NCI-H1105 (cell line): ENCODE measurements at regions not wholly inside any gene's neighbourhood (a gene's known extent, or its start where the extent isn't known, plus 50 kb on each side); places are given as distances from the start of the nearest gene placed in this dataset.

Experiments used
- DNase-seq: peaks from one replicate; lab custom pipeline; 2025; lab: John Stamatoyannopoulos, UW

DNA sequence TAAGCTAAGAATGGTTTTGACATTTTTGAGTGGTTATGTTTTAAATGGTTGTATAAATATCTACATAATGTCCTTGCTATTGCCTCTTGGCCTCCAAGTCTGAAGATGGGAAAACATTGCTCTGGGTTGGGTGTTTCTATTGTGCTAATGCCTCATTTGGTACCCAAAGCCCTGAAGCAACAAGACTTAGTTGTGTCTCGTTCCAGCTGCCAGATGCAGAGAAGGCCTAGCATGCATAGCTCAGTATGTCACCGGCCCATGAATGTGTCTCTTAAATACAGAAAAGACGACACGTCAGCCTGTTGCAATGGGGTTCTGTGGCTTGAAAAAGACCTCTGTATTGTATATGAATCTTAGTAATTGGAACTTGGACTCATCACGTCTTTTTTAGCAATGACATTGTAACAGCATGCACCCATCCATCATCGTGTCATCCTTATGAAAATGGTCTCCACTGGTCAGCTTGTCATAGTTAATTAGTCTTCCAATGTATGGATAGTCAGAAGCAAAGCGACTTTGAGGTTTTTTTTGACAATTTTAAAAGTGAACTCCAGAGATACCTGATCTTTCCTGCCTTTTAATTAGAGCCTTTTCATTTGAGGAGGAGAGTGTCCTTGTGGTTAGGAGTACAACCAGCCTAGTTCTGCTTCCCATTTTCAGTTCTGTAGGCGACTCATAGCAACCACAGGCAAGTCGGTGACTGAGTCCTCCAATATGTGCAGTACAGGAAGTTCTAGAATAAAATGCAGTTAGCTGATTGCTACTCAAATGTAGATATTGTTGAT is 126.4 kb upstream of the GATB start:
- no peak for DNase-seq

DNA sequence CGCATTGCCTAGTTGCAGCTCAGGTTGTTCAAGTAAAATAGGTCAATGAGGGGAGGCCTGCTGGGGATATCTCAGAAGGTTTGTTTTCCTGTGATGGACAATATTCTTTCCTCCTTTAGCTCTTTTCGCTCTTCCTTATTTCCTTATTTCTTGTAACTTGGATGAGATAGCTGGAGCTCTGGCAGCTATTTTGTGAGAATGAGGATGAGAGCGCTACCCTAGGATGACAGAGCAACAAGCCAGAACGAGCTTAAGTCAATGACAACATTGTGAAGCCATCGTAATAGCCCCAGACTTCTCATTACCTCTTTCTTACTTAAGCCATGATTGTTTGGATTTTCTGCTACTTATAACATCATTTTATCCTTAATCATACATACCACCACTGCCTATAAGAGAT is 124.3 kb upstream of the GATB start:
- DNase-seq, result no peak

DNA sequence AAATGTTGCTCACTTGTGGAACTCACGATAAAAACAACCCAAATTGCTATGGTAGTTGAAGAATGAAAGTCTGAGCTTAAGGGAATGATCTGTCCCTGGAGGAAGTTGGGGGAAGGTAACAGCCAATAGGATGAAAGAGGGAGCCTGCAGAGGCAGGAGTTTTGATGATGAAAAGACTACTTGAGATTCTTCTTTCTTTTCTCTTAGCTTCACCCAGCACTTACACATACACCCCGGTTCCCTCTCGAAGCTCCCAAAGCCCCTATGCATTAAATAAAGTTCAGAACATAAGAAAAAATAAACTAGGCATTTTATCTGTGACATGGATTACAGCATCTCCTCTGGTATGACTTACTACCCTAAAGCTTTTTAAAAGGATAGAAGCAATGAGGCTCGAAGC is 122.9 kb upstream of the GATB start:
- no peak for DNase-seq

DNA sequence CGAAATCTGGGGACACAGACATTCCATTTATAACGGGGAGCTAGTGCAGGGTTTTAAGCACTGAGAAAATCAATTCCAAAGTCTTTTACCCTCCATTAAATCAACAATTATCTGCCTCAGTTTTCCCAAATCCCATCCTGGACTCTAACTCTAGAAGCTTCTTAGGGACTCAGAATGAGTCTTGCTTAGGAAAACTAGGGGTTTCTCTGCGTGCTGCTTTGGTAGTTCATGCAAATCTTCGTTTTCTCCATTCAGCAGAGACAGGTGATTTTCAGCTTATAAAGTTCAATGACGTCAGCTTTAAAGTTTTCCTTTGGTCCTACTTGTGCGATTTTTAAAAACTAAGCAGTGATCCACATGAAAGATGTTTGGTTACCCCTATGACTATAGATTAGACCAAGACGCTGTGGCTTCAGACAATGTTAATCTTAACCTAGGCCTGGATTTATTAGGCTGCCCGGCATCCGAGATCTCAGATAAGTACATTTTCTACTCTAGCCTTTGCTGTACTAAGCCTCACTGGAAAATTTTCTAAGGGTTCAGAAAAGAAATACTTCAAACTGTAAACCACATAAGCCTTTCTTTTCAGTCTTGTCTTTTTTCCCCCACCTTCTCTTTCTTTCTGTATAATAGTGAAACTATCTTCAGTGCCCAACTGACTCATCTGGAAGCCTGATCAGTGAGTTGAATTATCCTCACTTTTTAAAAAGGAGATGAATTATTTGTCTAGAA is 121.4 kb upstream of the GATB start:
- DNase-seq, result no peak

DNA sequence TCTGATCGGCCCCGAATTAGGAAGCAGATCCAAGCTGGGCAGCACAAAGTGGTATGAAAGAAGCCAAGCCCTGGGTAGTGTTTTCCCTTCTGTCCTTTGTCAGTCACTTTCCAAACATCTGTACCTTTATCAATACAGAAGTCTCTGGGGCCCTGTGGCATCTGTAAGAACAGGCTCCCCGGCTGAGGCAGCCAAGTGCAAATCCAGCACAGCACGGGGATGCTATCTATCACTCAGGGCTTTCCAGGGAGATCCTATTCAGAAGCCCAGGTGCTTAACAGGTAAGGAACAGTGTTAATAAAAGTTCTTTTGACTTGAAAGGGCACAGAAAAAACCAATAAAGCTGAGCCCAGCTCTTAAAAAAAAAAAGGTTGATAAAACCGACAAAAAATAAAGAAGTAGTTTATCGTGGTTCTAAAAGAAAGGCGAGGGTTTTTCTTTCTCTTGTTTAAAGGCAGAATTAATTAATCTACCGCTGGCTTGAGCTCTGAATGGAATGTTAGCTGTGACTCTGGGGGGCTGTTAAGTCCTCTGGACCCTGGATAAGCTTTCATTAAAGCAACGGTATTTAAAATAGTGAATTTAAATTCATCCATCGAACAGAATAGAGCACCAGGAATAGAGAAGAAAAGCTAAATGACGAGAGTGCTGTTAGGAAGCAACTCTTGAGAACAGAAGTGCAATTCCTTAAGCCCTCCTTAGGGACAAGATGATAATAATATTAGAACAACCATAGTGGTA is 119.1 kb upstream of the GATB start:
- no peak for DNase-seq

DNA sequence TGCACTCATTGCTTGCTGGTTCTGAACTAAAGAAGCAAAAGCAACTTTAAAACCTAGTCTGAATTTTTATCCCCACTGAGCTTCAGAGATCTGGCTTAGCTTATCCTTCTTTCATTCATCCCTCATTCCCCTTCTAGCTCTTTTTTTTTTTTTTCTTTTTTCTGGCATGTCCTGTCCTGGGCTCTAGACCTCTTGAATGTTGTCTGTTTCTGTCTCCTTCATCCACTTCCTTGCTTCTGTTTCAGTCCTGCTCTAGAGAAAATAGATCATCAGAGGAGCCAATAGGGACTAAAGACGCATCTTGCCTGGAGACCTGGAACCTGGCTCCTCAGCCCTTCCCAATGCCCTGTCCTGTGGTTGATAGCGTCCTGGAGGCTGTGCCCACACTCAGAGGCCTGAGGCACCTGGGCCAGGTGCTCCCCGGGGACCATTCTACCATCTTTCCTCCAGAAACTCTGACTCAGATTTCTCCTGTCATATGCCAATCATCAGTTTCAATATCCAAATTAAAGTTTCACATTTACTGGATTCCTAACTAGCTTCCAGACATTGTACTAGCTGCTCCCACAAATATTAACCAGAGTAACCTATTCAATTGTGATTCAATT is 115.7 kb upstream of the GATB start:
- DNase-seq, result no peak

DNA sequence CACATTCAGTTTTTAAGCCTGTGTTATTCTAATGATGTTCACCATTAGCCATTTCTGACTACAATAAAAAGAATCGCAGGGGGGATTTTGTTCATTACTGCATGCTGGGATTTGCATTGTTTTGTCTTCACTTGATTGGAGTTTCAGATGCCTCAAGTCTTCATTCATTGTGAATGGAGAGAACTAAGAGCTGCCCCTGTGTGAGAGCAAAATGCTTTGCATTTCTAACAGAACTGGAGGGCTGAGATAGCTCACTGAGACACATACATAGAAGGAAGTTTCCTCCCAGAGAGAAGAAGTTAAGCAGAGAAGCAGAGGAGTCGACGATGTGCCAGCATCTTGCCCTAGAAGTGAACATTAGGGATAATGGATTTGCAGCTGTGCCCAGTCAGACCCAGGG is 113.5 kb upstream of the GATB start:
- no peak for DNase-seq

DNA sequence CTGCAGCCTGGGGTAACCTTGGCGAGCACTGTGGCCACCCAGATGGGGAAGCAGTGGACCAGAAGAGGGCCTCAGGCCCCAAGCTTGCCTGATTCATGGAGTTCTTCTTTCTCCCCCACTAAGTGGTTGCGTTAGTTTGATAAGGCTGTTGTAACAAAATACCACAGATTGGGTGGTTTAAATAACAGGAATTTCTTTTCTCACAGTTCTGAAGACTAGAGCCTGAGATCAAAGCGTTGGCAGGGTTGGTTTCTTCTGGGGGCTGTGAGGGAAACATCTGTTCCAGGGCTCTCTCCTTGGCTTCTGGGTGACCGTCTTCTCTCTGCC is 105.7 kb upstream of the GATB start:
- DNase-seq, result no peak

DNA sequence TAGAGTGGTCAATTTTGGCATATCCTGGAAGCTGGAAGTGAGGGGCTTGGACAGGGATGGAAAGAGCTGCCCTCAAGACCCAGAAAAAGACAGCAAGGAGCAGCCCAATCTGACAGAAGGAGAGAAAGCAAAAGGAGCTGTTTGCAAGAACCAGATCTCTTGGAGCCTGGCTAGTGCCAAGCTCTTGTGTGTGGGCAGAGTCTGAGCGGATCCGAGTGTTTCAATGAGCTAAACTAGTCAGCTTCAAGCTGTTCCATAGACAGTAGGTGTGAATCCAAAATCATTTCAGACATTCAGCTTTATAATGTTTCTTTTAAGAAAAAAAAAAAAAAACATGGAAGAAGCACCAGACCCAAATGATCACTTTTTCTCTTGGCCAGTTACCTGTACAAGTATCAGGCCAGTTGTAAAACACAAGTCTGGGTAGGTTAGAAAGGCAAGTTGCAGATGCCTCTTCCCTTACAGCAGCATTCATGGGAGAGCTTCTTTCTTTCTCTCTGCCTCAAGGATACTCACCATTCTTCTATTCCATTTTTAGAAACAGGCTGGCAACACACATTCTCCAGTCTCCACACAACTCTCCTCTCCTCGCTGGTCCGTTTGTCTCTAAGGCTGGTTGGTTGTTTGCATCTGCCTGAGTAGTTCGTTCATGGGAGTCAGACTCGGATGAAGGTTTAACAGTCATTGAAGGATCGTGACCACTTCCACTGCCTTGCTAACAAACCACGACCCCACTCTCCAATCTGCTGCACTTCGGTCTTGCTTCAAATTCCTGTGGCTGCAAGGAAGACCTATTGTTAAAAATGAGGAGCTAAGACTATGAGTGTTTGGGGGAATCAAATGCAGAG is 105.2 kb upstream of the GATB start:
- no peak for DNase-seq

DNA sequence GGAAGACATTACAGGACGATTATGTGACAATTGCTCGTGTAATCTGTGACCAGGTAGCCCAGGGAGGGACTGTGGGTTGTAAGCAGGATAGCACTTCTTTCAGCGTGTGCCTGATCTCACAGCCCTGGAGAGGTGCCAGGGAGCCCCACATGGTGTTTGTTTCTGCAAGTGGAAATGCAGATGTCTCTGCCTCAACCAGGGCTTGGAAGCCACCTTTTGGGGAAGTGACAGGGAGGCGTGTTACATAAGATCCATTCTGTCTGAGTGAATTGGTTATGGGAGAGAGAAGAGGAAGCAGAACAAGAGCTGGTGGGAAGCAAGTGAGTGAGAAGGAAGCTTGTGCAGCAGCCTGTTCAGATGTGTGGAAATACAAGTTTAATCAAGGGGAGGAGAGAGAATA is 104.5 kb upstream of the GATB start:
- DNase-seq, result no peak

DNA sequence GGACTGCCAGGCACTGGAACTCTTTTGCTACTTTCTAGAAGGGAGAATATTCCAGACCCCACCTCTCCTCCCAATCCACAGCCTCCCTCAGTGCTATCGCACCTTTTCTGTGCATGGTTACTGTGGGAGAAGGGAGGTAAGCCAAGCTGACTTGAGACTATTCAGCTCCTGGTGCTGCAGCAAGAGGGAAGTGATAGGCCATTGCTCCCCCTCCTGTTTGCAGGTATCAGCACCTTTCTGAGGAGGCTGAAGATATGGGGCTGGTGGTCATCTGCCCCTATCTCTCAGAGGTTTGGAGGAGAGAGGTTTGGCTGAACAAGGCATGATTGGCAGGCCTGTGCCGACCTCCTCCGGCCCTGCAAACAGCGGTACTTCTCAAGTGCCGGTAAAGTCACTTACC is 103.3 kb upstream of the GATB start:
- DNase-seq, result no peak

DNA sequence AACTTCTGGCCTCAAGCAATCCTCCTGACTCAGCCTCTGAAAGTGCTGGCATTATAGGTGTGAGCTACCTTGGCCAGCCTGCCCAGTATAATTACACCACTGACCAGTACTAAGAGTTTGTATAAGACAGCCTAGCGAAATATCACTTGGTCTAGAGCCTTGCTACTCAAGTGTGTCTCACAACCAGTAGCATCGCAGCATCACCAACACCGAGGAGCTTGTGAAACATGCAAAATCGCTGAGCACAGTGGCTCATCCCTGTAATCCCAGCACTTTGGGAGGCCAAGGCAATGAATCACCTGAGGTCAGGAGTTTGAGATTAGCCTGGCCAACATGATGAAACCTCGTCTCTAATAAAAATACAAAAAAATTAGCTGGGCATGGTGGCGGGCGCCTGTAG is 102.0 kb upstream of the GATB start:
- no peak for DNase-seq

DNA sequence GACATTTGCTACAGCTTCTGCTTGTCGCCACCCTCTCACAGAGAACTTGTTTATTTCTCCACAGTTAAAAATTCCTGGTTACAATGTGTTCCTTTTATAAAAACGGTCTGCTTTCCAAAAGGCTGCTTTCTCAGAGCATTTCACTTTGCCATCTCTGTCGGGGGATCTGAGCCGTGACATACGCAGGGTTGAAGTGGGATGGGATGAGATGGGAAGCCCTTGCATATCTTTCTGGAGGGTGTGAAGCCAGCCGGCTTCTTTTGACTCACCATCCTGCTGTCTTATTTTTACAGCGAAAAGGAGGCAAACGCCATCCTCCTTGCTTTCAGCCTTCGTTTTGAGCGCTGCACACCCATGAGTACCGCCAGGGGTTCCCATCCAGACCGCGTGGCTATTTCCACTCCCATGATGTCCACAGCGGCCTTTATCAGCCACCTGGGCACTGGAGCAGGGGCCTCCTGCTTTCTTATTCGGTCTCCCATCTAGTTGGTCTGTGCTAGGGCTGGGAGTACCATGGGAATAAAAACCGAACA is 99.8 kb upstream of the GATB start:
- DNase-seq, result no peak

DNA sequence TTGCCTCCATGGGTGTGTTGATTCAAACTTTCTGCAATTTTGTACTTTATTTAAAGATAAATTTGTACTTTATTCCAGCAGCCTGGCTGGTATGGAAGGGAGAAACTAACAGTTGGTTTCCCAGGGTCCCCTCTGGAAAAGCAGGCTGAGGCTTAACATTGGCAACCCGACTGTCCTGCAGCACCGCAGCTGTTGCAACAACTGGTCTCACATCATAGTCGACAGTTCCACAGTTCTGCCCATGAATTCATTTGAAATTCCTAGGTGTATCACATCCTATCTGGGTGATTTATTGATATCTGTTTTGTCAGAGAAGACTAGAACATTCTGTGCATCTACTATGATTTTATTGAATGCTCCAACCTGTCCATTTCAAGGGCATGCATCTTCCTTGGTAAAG is 98.8 kb upstream of the GATB start:
- DNase-seq, result no peak

DNA sequence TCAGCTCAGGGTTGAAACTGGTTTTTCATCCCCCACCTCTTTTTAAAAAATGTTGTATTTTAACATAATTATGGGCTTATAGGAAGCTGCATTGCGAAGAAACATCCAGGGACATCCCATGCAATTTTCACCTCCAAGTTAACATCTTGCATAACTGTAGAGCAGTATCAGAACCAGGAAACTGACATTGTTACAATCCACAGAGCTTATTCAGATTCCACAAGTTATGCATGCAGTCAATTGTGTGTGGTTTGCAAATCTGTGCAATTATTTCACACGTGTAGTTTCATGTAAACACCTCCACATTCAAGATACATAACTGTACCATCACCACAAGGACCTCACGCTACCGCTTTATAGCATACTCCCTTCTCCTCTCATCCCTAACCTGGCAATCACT is 97.5 kb upstream of the GATB start:
- no peak for DNase-seq

DNA sequence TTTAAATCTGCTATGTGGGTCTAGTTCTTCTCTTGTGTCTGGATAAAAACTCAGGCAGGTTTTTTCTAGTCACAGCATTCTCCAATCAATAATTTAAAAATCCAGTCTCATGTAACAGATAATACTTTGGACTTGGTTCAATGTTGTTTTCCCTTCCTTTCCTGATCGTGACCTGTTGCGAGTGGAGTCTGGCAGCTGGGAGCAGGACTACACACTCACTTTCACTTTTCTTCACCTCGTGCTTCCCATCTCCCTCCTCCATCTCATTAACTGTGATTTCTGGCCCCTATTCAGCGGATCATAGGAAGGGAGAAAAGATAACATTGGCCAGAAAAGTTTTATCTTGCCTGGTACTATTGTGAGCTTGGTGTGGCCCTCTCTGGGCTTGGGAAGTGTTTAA is 96.6 kb upstream of the GATB start:
- no peak for DNase-seq

DNA sequence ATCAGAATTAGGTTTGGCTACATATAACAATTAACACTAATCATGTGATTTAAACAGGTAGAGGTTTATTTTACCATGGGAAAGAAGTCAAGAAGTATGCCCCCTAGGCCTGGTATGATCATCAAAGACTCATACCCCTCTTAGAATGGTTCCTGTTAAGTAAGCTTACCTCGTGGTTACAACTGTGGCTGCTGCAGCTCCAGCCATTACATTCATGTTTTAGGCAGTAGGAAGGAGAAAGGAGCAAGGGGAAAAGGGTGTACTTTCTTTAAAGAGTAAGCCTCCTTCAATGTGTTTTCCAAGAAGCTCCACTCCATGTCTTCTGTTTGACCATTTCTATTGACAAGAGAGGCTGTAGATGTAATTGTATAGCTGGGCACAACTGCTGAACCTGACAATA is 94.9 kb upstream of the GATB start:
- DNase-seq, result no peak

DNA sequence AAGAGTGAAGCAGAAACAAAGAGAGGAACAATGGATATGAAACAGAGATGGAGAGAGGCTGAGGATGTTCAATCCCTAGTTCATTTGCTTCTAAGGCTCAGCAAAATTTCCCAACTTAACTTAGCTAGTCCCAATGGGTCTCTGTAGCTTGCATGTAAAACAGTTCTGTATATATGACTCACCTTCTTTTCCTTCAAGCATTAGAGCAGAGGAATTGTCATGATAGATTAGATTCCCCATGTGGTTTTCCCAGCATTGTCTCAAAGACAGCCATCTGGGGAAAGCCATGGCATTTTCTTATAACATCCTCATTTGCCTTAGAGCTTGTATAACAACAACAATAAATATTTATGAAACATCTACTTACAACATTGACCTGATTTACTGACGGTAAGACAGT is 93.9 kb upstream of the GATB start:
- DNase-seq, result no peak

DNA sequence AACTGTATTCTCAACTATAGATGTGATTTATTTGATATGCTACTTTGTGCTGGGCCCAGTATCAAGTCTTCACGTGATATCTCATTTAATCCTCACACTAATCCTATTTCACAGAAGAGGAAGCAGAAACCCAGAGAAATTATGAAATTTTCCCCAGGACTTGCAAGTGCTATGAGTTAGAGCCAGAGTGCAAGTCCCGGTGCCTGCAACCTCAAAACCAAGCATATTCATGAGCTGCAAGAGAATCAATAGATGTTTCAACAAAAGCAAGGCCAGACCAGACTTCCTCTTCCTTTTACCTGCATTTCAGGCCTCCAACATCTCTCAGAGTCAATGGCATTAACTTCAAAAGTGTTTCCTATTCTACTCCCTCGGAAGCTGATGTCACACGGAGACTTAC is 92.2 kb upstream of the GATB start:
- no peak for DNase-seq

DNA sequence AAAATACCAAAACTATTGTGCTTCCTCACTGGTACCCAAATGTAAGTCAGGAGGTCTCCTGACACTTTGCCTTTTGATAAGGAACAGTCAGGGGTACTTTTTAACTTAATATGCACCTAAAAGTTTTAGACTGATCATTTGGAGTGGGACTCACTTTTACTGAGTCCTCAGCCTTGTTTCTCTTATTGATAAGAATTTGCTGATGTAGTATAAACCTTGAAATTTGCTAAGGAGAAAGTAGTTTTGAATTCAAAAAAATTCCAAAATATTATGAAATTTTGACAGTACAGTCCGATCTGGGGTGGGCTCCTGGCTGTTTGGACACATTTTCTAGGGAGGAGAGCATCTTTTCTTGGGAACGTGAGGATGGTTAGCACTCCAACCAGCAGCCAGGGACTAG is 91.4 kb upstream of the GATB start:
- DNase-seq, result no peak

DNA sequence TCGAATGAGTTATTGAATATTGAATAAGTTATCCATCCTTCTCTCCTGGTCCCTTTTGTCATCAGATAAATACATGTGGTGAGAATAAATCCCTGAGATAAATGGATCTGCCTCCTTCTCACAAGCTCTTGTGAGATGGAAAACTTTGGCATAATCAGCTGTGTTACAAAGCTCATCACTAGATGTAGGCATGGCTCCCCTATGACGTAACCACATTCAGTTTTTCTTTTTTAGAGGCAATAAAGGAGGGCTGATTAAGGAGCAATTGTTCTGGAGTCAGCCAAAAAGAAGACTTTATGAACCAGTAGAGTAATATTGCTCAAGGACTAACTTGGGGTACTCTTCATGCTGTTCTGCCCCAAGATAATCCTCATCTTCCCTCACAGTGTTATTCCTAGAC is 90.5 kb upstream of the GATB start:
- no peak for DNase-seq

DNA sequence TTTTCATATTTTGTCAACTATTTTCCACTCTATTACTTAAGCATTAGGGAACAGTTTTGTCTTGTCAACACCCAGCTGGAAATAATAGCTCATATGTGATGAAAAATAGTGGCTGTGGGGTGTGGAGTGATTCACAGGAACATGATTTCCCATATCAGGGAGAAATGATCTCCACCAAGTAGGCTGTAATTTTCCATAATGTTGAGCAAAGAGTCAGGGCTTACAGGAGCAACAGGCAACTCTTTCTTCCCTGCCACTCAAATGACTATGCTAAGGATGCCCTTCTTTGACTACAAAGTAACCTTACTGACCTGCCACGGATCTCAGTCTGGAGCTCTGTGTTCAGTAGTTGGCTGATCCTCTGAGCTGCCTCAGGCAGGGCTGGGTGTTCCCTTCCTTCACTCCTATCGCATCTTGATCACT is 90.0 kb upstream of the GATB start:
- DNase-seq, result no peak
